ENCODE measurements at regions not wholly inside any gene's neighbourhood (a gene's known extent, or its start where the extent isn't known, plus 50 kb on each side); places are given as distances from the start of the nearest gene placed in this dataset.

- peak overlapping the region; percentile 58 for H3K27ac ChIP-seq
- no peaks in the 10 kb centered on the region for H3K27me3 ChIP-seq (ENCODE audit: insufficient read depth, low read depth)
- peak overlapping the region; percentile 94 for H3K4me2 ChIP-seq
- H2AFZ ChIP-seq (ENCODE audit: low read depth): 0 out of 2 replicates have a peak overlapping the region, but pooled peaks have one; percentile 9
- H4K20me1 ChIP-seq (ENCODE audit: insufficient read depth): no peaks in the 10 kb centered on the region
- peak overlapping the region; percentile 28 for H3K4me3 ChIP-seq (IDR thresholded peaks at IDR 0.05; ENCODE audit: insufficient read depth, low read depth, low read length)
- peaks cover 90% of the 10 kb centered on the region for H3K4me1 ChIP-seq (ENCODE audit: low read depth, poor library complexity, severe bottlenecking)
- H3K9ac ChIP-seq: peak overlapping the region; percentile 19; the same call in 1 of the 2 replicates
- H3K36me3 ChIP-seq (ENCODE audit: insufficient read depth): no peaks in the 10 kb centered on the region
- TF ChIP-seq CTCF (conservative IDR thresholded peaks at IDR 0.05; ENCODE audit: low read depth, low read length): no peak
- H3K79me2 ChIP-seq (ENCODE audit: insufficient read depth, low read depth): no peaks in the 10 kb centered on the region
Measured at GRCh38 chr3:117603097-117603496, 893.5 kb downstream of the TUSC7 start.

GRCh38 chr3:117606866-117607265 lies 897.3 kb downstream of the TUSC7 start:
- Histone ChIP-seq H3K4me2 (no peak overlapping the region), H3K27ac (no peak overlapping the region), H3K79me2 (ENCODE audit: insufficient read depth, low read depth) (no peaks in the 10 kb centered on the region), H3K9ac (no peak overlapping the region), H3K36me3 (ENCODE audit: insufficient read depth) (no peaks in the 10 kb centered on the region), H3K27me3 (ENCODE audit: insufficient read depth, low read depth) (no peaks in the 10 kb centered on the region), H3K4me1 (ENCODE audit: low read depth, poor library complexity, severe bottlenecking) (peaks cover 52% of the 10 kb centered on the region), H2AFZ (ENCODE audit: low read depth) (no peak overlapping the region), H4K20me1 (ENCODE audit: insufficient read depth) (no peaks in the 10 kb centered on the region), H3K4me3 (IDR thresholded peaks at IDR 0.05; ENCODE audit: insufficient read depth, low read depth, low read length) (no peak overlapping the region)
- no peak for TF ChIP-seq CTCF (conservative IDR thresholded peaks at IDR 0.05; ENCODE audit: low read depth, low read length)

DNA sequence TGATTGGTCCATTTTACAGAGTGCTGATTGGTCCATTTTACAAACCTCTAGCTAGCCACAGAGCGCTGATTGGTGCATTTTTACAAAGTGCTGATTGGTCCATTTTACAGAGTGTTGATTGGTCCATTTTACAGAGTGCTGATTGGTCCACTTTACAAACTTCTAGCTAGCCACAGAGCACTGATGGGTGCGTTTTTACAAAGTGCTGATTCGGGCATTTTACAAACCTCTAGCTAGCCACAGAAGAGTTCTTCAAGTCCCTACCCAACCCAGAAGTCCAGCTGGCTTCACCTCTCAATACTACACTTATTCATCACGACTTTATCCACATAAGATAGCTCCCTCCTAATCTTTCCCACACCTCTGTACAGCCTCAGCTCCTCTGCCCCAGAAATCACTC lies 899.8 kb downstream of the TUSC7 start:
- no peak overlapping the region for H3K9ac ChIP-seq

GRCh38 chr3:117610156-117610555 lies 900.6 kb downstream of the TUSC7 start:
- Histone ChIP-seq H3K79me2 (ENCODE audit: insufficient read depth, low read depth) (no peaks in the 10 kb centered on the region), H2AFZ (ENCODE audit: low read depth) (no peak overlapping the region), H3K4me1 (ENCODE audit: low read depth, poor library complexity, severe bottlenecking) (peaks cover 19% of the 10 kb centered on the region), H3K9ac (no peak overlapping the region), H3K27me3 (ENCODE audit: insufficient read depth, low read depth) (no peaks in the 10 kb centered on the region), H3K27ac (no peak overlapping the region), H3K36me3 (ENCODE audit: insufficient read depth) (no peaks in the 10 kb centered on the region), H3K4me3 (IDR thresholded peaks at IDR 0.05; ENCODE audit: insufficient read depth, low read depth, low read length) (no peak overlapping the region), H4K20me1 (ENCODE audit: insufficient read depth) (no peaks in the 10 kb centered on the region), H3K4me2 (no peak overlapping the region)
- no peak for TF ChIP-seq CTCF (conservative IDR thresholded peaks at IDR 0.05; ENCODE audit: low read depth, low read length)

More for the DNA sequence above, 899.8 kb downstream of the TUSC7 start:
- Histone ChIP-seq H4K20me1 (ENCODE audit: insufficient read depth) (no peaks in the 10 kb centered on the region), H2AFZ (ENCODE audit: low read depth) (no peak overlapping the region), H3K79me2 (ENCODE audit: insufficient read depth, low read depth) (no peaks in the 10 kb centered on the region), H3K4me1 (ENCODE audit: low read depth, poor library complexity, severe bottlenecking) (peaks cover 28% of the 10 kb centered on the region), H3K27me3 (ENCODE audit: insufficient read depth, low read depth) (no peaks in the 10 kb centered on the region), H3K4me3 (IDR thresholded peaks at IDR 0.05; ENCODE audit: insufficient read depth, low read depth, low read length) (no peak overlapping the region), H3K4me2 (no peak overlapping the region), H3K27ac (no peak overlapping the region), H3K36me3 (ENCODE audit: insufficient read depth) (no peaks in the 10 kb centered on the region)
- TF ChIP-seq CTCF (conservative IDR thresholded peaks at IDR 0.05; ENCODE audit: low read depth, low read length): no peak

Data from KMS-11 (cell line).